ENCODE measurements at regions not wholly inside any gene's neighbourhood (a gene's known extent, or its start where the extent isn't known, plus 50 kb on each side); places are given as distances from the start of the nearest gene placed in this dataset.

GRCh38 chr15:62792986-62793751 lies 249.4 kb upstream of the TPM1 start:
- TF ChIP-seq, protein P1, sequence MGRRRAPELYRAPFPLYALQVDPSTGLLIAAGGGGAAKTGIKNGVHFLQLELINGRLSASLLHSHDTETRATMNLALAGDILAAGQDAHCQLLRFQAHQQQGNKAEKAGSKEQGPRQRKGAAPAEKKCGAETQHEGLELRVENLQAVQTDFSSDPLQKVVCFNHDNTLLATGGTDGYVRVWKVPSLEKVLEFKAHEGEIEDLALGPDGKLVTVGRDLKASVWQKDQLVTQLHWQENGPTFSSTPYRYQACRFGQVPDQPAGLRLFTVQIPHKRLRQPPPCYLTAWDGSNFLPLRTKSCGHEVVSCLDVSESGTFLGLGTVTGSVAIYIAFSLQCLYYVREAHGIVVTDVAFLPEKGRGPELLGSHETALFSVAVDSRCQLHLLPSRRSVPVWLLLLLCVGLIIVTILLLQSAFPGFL (CRISPR knock-in tag; IDR thresholded peaks at IDR 0.05; ENCODE audit: borderline replicate concordance) = no peak
- TF ChIP-seq CDX4 (CRISPR knock-in tag; IDR thresholded peaks at IDR 0.05; ENCODE audit: borderline replicate concordance) (no peak), TEAD1 (CRISPR knock-in tag; IDR thresholded peaks at IDR 0.05) (no peak), FOXP1 (CRISPR knock-in tag; IDR thresholded peaks at IDR 0.05; ENCODE audit: borderline replicate concordance) (no peak), SMAD4 (CRISPR knock-in tag; IDR thresholded peaks at IDR 0.05) (no peak), GABPB1 (CRISPR knock-in tag; IDR thresholded peaks at IDR 0.05) (no peak), OVOL2 (CRISPR knock-in tag; IDR thresholded peaks at IDR 0.05; ENCODE audit: borderline replicate concordance) (no peak), PRRX2 (CRISPR knock-in tag; IDR thresholded peaks at IDR 0.05) (no peak)
- TF ChIP-seq, protein P2, sequence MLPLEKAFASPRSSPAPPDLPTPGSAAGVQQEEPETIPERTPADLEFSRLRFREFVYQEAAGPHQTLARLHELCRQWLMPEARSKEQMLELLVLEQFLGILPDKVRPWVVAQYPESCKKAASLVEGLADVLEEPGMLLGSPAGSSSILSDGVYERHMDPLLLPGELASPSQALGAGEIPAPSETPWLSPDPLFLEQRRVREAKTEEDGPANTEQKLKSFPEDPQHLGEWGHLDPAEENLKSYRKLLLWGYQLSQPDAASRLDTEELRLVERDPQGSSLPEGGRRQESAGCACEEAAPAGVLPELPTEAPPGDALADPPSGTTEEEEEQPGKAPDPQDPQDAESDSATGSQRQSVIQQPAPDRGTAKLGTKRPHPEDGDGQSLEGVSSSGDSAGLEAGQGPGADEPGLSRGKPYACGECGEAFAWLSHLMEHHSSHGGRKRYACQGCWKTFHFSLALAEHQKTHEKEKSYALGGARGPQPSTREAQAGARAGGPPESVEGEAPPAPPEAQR (CRISPR knock-in tag; IDR thresholded peaks at IDR 0.05) = no peak
- TF ChIP-seq, protein P3, sequence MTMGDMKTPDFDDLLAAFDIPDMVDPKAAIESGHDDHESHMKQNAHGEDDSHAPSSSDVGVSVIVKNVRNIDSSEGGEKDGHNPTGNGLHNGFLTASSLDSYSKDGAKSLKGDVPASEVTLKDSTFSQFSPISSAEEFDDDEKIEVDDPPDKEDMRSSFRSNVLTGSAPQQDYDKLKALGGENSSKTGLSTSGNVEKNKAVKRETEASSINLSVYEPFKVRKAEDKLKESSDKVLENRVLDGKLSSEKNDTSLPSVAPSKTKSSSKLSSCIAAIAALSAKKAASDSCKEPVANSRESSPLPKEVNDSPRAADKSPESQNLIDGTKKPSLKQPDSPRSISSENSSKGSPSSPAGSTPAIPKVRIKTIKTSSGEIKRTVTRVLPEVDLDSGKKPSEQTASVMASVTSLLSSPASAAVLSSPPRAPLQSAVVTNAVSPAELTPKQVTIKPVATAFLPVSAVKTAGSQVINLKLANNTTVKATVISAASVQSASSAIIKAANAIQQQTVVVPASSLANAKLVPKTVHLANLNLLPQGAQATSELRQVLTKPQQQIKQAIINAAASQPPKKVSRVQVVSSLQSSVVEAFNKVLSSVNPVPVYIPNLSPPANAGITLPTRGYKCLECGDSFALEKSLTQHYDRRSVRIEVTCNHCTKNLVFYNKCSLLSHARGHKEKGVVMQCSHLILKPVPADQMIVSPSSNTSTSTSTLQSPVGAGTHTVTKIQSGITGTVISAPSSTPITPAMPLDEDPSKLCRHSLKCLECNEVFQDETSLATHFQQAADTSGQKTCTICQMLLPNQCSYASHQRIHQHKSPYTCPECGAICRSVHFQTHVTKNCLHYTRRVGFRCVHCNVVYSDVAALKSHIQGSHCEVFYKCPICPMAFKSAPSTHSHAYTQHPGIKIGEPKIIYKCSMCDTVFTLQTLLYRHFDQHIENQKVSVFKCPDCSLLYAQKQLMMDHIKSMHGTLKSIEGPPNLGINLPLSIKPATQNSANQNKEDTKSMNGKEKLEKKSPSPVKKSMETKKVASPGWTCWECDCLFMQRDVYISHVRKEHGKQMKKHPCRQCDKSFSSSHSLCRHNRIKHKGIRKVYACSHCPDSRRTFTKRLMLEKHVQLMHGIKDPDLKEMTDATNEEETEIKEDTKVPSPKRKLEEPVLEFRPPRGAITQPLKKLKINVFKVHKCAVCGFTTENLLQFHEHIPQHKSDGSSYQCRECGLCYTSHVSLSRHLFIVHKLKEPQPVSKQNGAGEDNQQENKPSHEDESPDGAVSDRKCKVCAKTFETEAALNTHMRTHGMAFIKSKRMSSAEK (CRISPR knock-in tag; IDR thresholded peaks at IDR 0.05; ENCODE audit: borderline replicate concordance) = no peak
- no peaks in the 10 kb centered on the region for H3K27me3 Mint-ChIP-seq (ENCODE audit: low read depth)
- no peaks in the 10 kb centered on the region; the same call in 1 of the 2 replicates for H3K36me3 Mint-ChIP-seq
- peaks cover 23% of the 10 kb centered on the region for H3K4me1 Mint-ChIP-seq
- CTCF ChIA-PET = interaction anchor here (0.6 to 1.8 kb wide), 4 partner anchors 11 to 718 kb away, joined by 5 to 6 read pairs (median 5); no protein-coding TSS in a partner anchor
- POLR2A ChIA-PET = interaction anchor here (0.5 kb wide), 1 partner anchor 102 kb away, joined by 3 read pairs; no protein-coding TSS in a partner anchor
- no peak for DNase-seq (ENCODE audit: low spot score)
- H3K9me3 Mint-ChIP-seq = no peaks in the 10 kb centered on the region
- ATAC-seq = peak; percentile 12; the same call in 1 of the 2 replicates
- no peak overlapping the region for H3K4me3 Mint-ChIP-seq
- peak overlapping the region; percentile 62; the same call in 1 of the 2 replicates for H3K27ac Mint-ChIP-seq

GRCh38 chr15:62793752-62794144 lies 248.8 kb upstream of the TPM1 start:
- Mint-ChIP-seq H3K27me3 (ENCODE audit: low read depth) (no peaks in the 10 kb centered on the region), H3K36me3 (no peaks in the 10 kb centered on the region; the same call in 1 of the 2 replicates), H3K9me3 (no peaks in the 10 kb centered on the region), H3K4me1 (peaks cover 23% of the 10 kb centered on the region), H3K27ac (no peak overlapping the region), H3K4me3 (no peak overlapping the region)
- ChIA-PET CTCF (interaction anchor here (0.6 to 1.8 kb wide), 4 partner anchors 12 to 718 kb away, joined by 5 to 6 read pairs (median 5); no protein-coding TSS in a partner anchor), POLR2A (no interaction called here)
- no peak for ATAC-seq
- no peak for DNase-seq (ENCODE audit: low spot score)
- TF ChIP-seq, protein P4, sequence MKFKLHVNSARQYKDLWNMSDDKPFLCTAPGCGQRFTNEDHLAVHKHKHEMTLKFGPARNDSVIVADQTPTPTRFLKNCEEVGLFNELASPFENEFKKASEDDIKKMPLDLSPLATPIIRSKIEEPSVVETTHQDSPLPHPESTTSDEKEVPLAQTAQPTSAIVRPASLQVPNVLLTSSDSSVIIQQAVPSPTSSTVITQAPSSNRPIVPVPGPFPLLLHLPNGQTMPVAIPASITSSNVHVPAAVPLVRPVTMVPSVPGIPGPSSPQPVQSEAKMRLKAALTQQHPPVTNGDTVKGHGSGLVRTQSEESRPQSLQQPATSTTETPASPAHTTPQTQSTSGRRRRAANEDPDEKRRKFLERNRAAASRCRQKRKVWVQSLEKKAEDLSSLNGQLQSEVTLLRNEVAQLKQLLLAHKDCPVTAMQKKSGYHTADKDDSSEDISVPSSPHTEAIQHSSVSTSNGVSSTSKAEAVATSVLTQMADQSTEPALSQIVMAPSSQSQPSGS (CRISPR knock-in tag; IDR thresholded peaks at IDR 0.05; ENCODE audit: borderline replicate concordance, low read depth) = no peak
- TF ChIP-seq, protein P5, sequence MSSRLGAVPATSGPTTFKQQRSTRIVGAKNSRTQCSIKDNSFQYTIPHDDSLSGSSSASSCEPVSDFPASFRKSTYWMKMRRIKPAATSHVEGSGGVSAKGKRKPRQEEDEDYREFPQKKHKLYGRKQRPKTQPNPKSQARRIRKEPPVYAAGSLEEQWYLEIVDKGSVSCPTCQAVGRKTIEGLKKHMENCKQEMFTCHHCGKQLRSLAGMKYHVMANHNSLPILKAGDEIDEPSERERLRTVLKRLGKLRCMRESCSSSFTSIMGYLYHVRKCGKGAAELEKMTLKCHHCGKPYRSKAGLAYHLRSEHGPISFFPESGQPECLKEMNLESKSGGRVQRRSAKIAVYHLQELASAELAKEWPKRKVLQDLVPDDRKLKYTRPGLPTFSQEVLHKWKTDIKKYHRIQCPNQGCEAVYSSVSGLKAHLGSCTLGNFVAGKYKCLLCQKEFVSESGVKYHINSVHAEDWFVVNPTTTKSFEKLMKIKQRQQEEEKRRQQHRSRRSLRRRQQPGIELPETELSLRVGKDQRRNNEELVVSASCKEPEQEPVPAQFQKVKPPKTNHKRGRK (CRISPR knock-in tag; IDR thresholded peaks at IDR 0.05; ENCODE audit: borderline replicate concordance) = no peak
- TF ChIP-seq USF1 (CRISPR knock-in tag; IDR thresholded peaks at IDR 0.05) (no peak), ARID4B (CRISPR knock-in tag; IDR thresholded peaks at IDR 0.05; ENCODE audit: borderline replicate concordance) (no peak), ZNF671 (CRISPR knock-in tag; IDR thresholded peaks at IDR 0.05) (no peak), NFYB (CRISPR knock-in tag; conservative IDR thresholded peaks at IDR 0.05; ENCODE audit: low read depth) (no peak), IRF2 (CRISPR knock-in tag; IDR thresholded peaks at IDR 0.05; ENCODE audit: borderline replicate concordance, low read depth) (no peak)
